Endodermal cell (in vitro differentiated cells): ENCODE measurements at regions not wholly inside any gene's neighbourhood (a gene's known extent, or its start where the extent isn't known, plus 50 kb on each side); places are given as distances from the start of the nearest gene placed in this dataset.
"Not testable (repeated sequence)": the region's sequence is repeated elsewhere in the genome, so short reads cannot be mapped to it uniquely, and the experiment has no call there.

Experiments
- DNase-seq: peaks from one replicate; pipeline ENCODE4 v3.0.0-alpha.2; 2017
- H3K27ac ChIP-seq: 2 replicates; pipeline ENCODE4 v1.5.1; 2013; ENCODE audit warnings: mild to moderate bottlenecking, low read depth, low read length, moderate library complexity
- H3K27me3 ChIP-seq: 2 replicates; pipeline ENCODE4 v1.6.1; 2013; ENCODE audit warnings: mild to moderate bottlenecking, low read length, moderate library complexity; ENCODE audit not compliant: insufficient read depth, control insufficient read depth, poor library complexity, severe bottlenecking
- H3K36me3 ChIP-seq: 2 replicates; pipeline ENCODE4 v1.7.0; 2013; ENCODE audit warnings: mild to moderate bottlenecking, low read length, moderate library complexity; ENCODE audit not compliant: control insufficient read depth, insufficient read depth
- H3K4me1 ChIP-seq: one replicate; pipeline ENCODE4 v1.7.0; 2013; ENCODE audit warnings: low read length; ENCODE audit not compliant: control insufficient read depth, insufficient read depth
- H3K4me3 ChIP-seq: 2 replicates; pipeline ENCODE4 v1.5.1; 2013; ENCODE audit warnings: mild to moderate bottlenecking, low read length, moderate library complexity
- H3K9ac ChIP-seq: 2 replicates; pipeline ENCODE4 v1.6.1; 2013; ENCODE audit warnings: mild to moderate bottlenecking, low read length, moderate library complexity; ENCODE audit not compliant: poor library complexity, severe bottlenecking; ENCODE audit errors: extremely low read depth
- H3K9me3 ChIP-seq: 2 replicates; pipeline ENCODE4 v1.6.1; 2013; ENCODE audit warnings: mild to moderate bottlenecking, low read length, moderate library complexity; ENCODE audit not compliant: control insufficient read depth
- H3K27ac Mint-ChIP-seq: 2 replicates; pipeline ENCODE4 v1.8.0; 2020; ENCODE audit warnings: mixed read lengths
- H3K27me3 Mint-ChIP-seq: 2 replicates; pipeline ENCODE4 v1.8.0; 2021; ENCODE audit warnings: mild to moderate bottlenecking, mixed read lengths; ENCODE audit not compliant: insufficient read depth
- H3K36me3 Mint-ChIP-seq: 2 replicates; pipeline ENCODE4 v1.8.0; 2020; ENCODE audit warnings: low read depth, mixed read lengths
- H3K4me1 Mint-ChIP-seq: 2 replicates; pipeline ENCODE4 v1.8.0; 2020; ENCODE audit warnings: mixed read lengths
- H3K4me3 Mint-ChIP-seq: 2 replicates; pipeline ENCODE4 v1.8.0; 2020; ENCODE audit warnings: mild to moderate bottlenecking, moderate library complexity, mixed read lengths
- H3K9me3 Mint-ChIP-seq: 2 replicates; pipeline ENCODE4 v1.8.0; 2020; ENCODE audit warnings: mild to moderate bottlenecking, mixed read lengths
- WGBS, 2 experiments: methylation state at CpG; one replicate each; pipeline versions ENCODE4 v1.1.5 to v1.1.7; 2013; ENCODE audit warnings: missing lambda C conversion rate in 2 of 2, mixed read lengths in 1 of 2; ENCODE audit not compliant: insufficient coverage in 1 of 2, insufficient read length in 1 of 2; 5-methylcytosine and 5-hydroxymethylcytosine counted together
- TF ChIP-seq, protein P1 (sequence below): fragments of 200-600 bp; sonication (generic); conservative IDR thresholded peaks from 2 replicates; pipeline ENCODE4 v1.5.0; 2021; ENCODE audit warnings: antibody characterized with exemption, mild to moderate bottlenecking

DNA sequence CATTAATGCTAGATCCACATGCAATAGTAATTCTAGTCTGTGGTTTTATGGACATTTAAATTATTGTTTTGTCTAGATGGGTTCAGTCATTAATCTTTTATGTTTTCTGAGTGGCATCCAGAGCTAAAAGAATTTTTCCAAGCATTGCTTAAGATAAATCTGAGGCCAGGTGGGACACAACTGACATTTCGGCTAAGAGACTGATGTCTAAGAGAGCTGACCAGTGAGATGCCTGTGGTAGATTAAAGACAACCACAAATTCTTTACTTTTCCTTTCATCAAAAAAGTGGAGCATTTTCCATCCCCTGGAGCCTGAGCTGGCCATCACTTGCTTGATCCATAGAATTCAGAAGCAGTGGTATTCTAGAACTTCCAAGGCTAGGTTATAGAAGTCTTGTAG is 182.2 kb downstream of the NRP2 start:
- 95% methylated on average over 1 of the region's 1 CpG; no CpG with 5 or more reads in 1 of the 2 experiments for WGBS, 2 experiments
- Mint-ChIP-seq H3K27me3 (no peaks in the 10 kb centered on the region), H3K36me3 (no peaks in the 10 kb centered on the region), H3K4me3 (no peak overlapping the region), H3K4me1 (no peaks in the 10 kb centered on the region), H3K9me3 (no peaks in the 10 kb centered on the region), H3K27ac (no peak overlapping the region)
- Histone ChIP-seq H3K27ac (no peak overlapping the region), H3K9me3 (no peaks in the 10 kb centered on the region), H3K36me3 (no peaks in the 10 kb centered on the region), H3K27me3 (no peaks in the 10 kb centered on the region), H3K9ac (no peak overlapping the region), H3K4me3 (no peak overlapping the region), H3K4me1 (no peaks in the 10 kb centered on the region)
- TF ChIP-seq, protein P1, sequence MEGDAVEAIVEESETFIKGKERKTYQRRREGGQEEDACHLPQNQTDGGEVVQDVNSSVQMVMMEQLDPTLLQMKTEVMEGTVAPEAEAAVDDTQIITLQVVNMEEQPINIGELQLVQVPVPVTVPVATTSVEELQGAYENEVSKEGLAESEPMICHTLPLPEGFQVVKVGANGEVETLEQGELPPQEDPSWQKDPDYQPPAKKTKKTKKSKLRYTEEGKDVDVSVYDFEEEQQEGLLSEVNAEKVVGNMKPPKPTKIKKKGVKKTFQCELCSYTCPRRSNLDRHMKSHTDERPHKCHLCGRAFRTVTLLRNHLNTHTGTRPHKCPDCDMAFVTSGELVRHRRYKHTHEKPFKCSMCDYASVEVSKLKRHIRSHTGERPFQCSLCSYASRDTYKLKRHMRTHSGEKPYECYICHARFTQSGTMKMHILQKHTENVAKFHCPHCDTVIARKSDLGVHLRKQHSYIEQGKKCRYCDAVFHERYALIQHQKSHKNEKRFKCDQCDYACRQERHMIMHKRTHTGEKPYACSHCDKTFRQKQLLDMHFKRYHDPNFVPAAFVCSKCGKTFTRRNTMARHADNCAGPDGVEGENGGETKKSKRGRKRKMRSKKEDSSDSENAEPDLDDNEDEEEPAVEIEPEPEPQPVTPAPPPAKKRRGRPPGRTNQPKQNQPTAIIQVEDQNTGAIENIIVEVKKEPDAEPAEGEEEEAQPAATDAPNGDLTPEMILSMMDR, result no peak
- DNase-seq, result no peak

DNA sequence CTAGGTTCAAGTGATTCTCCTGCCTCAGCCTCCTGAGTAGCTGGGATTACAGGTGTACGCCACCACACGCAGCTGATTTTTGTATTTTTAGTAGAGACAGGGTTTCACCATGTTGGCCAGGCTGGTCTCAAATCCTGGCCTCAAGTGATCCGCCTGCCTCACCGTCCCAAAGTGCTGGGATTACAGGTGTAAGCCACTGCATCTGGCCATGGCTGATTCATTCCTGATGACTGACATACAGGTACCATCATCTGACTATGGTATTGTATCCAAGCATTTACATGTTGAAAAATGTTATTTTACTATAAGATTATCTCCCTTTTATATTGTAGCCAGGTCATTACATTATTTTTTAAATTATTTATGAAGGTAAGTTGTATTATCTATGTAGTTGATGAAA is 180.5 kb downstream of the NRP2 start:
- not testable (repeated sequence) for H3K9me3 ChIP-seq, DNase-seq, H3K9me3 Mint-ChIP-seq, H3K4me3 Mint-ChIP-seq, H3K4me1 ChIP-seq, H3K4me3 ChIP-seq, H3K9ac ChIP-seq, H3K27ac ChIP-seq, H3K4me1 Mint-ChIP-seq, H3K36me3 Mint-ChIP-seq, H3K27ac Mint-ChIP-seq, H3K27me3 Mint-ChIP-seq, H3K27me3 ChIP-seq, H3K36me3 ChIP-seq
- WGBS, 2 experiments, result 87 to 97% methylated on average over 4 of the region's 4 CpGs

DNA sequence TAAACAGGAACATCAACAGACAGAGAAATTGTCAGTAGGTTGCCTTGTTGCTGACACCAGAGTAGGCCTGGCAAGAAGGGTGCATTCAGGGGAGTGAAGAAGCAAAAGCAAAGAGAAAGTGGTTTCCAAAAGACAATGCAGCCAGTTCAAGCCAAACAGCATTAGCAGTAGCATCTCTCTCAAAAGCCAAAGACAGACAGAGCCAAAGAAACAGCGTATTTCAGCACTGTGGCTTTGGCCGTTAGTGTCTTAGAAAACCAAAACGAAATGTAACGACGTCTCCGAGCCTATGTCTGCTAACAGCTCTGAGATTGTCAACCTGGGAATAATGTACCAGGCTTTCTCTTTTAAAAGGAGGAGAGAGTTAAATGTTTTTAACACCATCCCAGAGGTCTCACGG is 178.6 kb downstream of the NRP2 start:
- no peak overlapping the region for H3K27ac Mint-ChIP-seq

DNA sequence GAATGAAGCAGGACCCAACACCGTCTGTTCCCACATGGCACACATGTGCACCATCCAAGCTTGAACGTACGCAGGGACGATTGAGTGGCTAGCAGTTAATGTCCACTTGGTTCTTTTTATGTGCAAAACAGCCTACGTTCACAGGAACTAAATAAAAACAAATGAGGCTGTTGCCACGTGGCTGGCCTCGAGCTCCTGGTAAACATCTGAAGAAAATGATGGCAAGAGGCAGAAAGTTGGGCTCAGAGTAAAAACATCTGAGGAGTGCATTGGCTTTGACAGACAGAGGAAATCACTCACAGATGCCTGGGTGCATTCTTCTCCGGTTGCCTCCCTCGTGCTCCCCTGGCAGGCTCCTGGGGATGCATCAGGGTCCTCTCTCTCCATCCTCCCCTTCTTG is 177.9 kb downstream of the NRP2 start:
- no peaks in the 10 kb centered on the region for H3K9me3 Mint-ChIP-seq
- Histone ChIP-seq H3K4me1 (no peaks in the 10 kb centered on the region), H3K27me3 (no peaks in the 10 kb centered on the region), H3K4me3 (no peak overlapping the region), H3K9ac (no peak overlapping the region), H3K36me3 (no peaks in the 10 kb centered on the region), H3K9me3 (no peaks in the 10 kb centered on the region), H3K27ac (no peak overlapping the region)
- peaks cover 2% of the 10 kb centered on the region for H3K27me3 Mint-ChIP-seq
- no peak for DNase-seq
- H3K36me3 Mint-ChIP-seq, result no peaks in the 10 kb centered on the region
- no peak overlapping the region for H3K27ac Mint-ChIP-seq
- TF ChIP-seq, protein P1, result no peak
- H3K4me3 Mint-ChIP-seq, result no peak overlapping the region
- H3K4me1 Mint-ChIP-seq, result no peaks in the 10 kb centered on the region
- WGBS, 2 experiments, result 86 to 88% methylated on average over 9 of the region's 9 CpGs

More for the DNA sequence above, 178.6 kb downstream of the NRP2 start:
- H3K4me3 Mint-ChIP-seq, result no peak overlapping the region
- TF ChIP-seq, protein P1, result no peak
- Histone ChIP-seq H3K27ac (no peak overlapping the region), H3K27me3 (no peaks in the 10 kb centered on the region), H3K4me1 (no peaks in the 10 kb centered on the region), H3K9ac (no peak overlapping the region), H3K36me3 (no peaks in the 10 kb centered on the region), H3K9me3 (no peaks in the 10 kb centered on the region), H3K4me3 (no peak overlapping the region)
- no peaks in the 10 kb centered on the region for H3K9me3 Mint-ChIP-seq
- H3K36me3 Mint-ChIP-seq, result no peaks in the 10 kb centered on the region
- no peak for DNase-seq
- no peaks in the 10 kb centered on the region for H3K4me1 Mint-ChIP-seq
- 91 to 100% methylated on average over 6 to 7 of the region's 7 CpGs for WGBS, 2 experiments
- peaks cover 2% of the 10 kb centered on the region for H3K27me3 Mint-ChIP-seq
